Astrocyte of the cerebellum (primary cell): ENCODE measurements at regions not wholly inside any gene's neighbourhood (a gene's known extent, or its start where the extent isn't known, plus 50 kb on each side); places are given as distances from the start of the nearest gene placed in this dataset.
"Not testable (repeated sequence)": the region's sequence is repeated elsewhere in the genome, so short reads cannot be mapped to it uniquely, and the experiment has no call there.

Source experiments
- DNase-seq: peaks from one replicate; pipeline ENCODE4 v3.0.0-alpha.2; 2011; ENCODE audit warnings: low read depth
- H3K4me3 ChIP-seq: 2 replicates; pipeline ENCODE4 v1.5.1; 2011; ENCODE audit warnings: mild to moderate bottlenecking, low read depth, low read length, moderate library complexity
- in situ Hi-C: cut with HindIII; loops from 2 replicates; pipeline ENCODE4 v1.10.0; 2017; ENCODE audit warnings: low sequenced_read_pairs
- TF ChIP-seq, protein P1 (sequence below): IDR thresholded peaks from 2 replicates; pipeline ENCODE4 v1.5.1; 2012; ENCODE audit warnings: low read length, low read depth, moderate library complexity, mild to moderate bottlenecking; ENCODE audit errors: missing control alignments

DNA sequence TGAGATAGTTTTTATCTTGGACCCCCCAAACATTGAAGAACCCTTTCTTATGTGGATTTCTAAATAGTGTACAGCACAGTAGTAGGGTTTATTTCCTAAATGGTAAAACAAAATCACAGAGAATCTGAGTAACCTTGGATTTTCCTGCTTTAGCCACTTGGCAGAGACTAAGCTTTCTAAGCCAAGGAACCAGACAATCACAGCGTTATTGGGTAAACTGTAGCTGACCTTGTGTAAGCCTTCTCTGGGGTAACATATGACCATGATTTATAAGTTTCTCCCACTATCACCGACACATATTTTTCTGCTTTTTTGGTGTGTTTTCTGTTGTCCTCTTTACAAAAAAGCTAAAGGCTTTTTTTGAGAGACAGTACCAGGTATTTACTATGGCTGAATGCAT lies 136.3 kb upstream of the PZP start:
- DNase-seq = no peak
- in situ Hi-C loops = loop anchor here (25.0 kb wide), 1 partner anchor 268 kb away; the partner anchor contains the start of gene KLRB1
- H3K4me3 ChIP-seq = no peak overlapping the region
- TF ChIP-seq, protein P1, sequence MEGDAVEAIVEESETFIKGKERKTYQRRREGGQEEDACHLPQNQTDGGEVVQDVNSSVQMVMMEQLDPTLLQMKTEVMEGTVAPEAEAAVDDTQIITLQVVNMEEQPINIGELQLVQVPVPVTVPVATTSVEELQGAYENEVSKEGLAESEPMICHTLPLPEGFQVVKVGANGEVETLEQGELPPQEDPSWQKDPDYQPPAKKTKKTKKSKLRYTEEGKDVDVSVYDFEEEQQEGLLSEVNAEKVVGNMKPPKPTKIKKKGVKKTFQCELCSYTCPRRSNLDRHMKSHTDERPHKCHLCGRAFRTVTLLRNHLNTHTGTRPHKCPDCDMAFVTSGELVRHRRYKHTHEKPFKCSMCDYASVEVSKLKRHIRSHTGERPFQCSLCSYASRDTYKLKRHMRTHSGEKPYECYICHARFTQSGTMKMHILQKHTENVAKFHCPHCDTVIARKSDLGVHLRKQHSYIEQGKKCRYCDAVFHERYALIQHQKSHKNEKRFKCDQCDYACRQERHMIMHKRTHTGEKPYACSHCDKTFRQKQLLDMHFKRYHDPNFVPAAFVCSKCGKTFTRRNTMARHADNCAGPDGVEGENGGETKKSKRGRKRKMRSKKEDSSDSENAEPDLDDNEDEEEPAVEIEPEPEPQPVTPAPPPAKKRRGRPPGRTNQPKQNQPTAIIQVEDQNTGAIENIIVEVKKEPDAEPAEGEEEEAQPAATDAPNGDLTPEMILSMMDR = no peak

DNA sequence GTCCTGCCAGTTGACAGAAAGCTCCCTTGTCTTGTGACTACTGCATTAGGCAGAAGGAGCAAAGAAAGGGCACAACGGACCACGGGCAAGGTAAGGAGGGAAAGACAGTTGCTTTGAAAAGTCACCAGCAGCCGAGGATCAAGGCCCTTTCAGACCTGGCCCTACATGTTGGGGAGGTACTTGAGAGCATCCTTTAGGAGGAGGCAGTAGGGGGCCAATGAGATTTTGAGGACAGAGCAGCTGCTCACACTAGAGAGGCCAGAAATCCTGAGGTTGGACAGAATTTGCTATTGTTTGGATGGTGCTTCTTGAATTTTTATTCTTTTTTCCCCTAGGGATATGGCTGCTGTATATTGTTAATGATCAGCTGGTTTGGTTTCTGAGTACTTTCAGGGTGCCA lies 135.5 kb upstream of the PZP start:
- no peak for DNase-seq
- H3K4me3 ChIP-seq = no peak overlapping the region
- TF ChIP-seq, protein P1 = no peak
- in situ Hi-C loops = loop anchor here (25.0 kb wide), 1 partner anchor 269 kb away; the partner anchor contains the start of gene KLRB1

DNA sequence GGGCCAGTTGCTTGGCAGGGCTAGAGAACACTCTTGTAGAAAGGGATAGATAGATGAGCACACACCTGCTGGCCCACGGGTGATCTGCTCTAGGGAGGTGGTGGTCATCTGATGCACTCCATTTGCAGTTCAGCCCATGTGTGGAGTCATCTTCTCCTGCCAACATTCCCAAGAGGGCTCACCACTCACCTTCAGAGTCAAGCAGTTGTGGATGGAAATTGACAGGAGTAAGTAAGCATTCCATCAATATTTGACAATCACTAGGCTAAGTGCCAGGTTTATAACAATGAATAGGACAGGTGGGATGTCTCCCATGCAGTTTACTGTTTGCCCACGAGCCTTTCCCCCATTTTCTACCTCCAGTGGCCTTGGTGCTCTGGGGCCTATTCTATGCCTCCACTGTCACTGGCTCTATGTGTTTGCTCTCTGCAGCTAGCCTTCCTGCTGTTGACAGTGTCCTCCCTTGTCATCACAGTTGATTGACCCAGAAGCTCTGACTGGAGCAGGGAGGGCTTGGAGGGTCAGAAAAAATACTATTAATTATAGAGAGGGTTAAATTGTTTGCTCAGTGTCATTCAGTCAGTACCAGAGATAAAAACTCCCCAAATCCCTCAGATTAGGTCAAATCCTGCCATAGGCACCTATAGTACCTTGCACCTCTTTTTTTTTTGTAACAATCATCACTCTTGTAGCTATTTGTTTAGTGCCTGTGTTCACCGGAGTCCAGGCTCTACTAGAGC lies 134.6 kb upstream of the PZP start:
- H3K4me3 ChIP-seq = no peak overlapping the region
- DNase-seq = no peak
- in situ Hi-C loops = loop anchor here (25.0 kb wide), 1 partner anchor 270 kb away; the partner anchor contains the start of gene KLRB1
- TF ChIP-seq, protein P1 = no peak

DNA sequence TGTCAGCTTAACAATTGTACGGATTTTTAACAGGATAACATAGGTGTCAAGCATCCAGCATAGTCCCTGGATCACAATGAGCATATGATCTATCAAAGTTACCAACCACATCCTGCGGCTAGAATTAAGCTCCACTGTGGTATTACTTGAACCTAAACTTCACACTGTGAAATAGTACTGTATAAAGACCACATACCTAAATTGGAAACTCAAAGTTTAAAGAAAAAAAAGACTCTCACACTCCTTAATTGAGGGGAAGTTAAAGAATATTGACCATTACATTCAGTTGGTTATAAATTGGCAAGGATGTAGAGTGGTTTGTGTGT lies 133.0 kb upstream of the PZP start:
- DNase-seq = no peak
- TF ChIP-seq, protein P1 = no peak

DNA sequence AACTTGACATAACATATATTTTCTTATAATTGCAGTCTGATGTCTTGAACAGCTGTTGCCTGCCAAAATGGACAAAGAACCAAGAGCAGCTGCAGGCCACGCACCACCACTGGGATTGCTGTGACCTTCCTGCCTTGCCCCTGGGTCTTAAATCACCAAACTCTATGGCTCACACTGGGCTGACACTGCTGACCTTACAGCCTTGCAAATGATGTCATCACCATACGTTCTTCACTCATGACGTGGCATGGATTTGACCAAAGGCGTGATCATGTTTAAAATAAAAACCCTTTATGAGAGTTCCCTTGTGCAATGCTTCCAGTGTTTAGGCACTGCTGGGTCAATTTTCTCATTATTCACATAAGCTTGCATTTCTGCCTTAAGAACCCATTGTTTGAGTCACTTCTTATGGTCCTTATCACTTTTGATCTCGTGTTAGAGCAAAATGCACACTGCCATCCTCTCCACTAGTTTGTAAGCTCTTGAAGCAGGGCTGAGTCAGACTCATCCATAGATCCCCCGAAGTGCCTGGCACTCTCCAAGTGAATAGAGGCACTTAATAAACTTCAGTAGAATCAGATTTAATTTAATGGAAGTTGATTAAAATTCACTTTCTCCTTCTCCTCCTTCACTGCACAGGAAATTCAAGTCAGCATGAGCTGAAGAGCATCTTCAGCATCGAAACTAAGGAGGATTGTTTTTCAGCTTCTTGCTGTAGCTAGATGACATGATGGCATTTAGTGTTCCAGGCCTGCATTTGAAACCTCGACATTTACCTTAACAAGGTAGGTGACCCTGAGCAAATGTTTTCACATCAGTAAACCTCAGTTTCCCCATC lies 132.4 kb upstream of the PZP start:
- in situ Hi-C loops = loop anchor here (25.0 kb wide), 1 partner anchor 272 kb away; the partner anchor contains the start of gene KLRB1
- no peak for DNase-seq
- no peak overlapping the region for H3K4me3 ChIP-seq
- TF ChIP-seq, protein P1 = no peak

More for the DNA sequence above, 133.0 kb upstream of the PZP start:
- in situ Hi-C loops = loop anchor here (25.0 kb wide), 1 partner anchor 271 kb away; the partner anchor contains the start of gene KLRB1
- H3K4me3 ChIP-seq = no peak overlapping the region

DNA sequence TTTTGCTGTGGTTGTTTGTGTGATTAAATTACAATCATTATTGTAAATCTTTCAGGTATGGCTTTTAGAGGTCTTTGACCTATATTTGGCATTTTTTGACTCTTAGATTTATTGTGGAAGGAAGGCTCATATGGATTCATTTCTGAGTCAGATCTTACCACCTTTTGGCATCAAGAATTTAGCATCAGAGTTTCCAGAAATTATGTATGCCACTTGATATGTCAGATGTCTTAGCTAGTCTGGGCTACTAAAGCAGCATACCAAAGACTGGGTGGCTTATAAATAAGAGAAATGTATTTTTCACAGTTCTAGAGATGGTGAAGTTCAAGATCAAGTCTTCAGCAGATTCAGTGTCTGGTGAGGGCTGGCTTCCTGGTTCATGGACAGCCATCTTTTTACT lies 129.5 kb upstream of the PZP start:
- in situ Hi-C loops = loop anchor here (25.0 kb wide), 1 partner anchor 275 kb away; the partner anchor contains the start of gene KLRB1
- TF ChIP-seq, protein P1 = no peak
- DNase-seq = no peak
- H3K4me3 ChIP-seq = no peak overlapping the region

DNA sequence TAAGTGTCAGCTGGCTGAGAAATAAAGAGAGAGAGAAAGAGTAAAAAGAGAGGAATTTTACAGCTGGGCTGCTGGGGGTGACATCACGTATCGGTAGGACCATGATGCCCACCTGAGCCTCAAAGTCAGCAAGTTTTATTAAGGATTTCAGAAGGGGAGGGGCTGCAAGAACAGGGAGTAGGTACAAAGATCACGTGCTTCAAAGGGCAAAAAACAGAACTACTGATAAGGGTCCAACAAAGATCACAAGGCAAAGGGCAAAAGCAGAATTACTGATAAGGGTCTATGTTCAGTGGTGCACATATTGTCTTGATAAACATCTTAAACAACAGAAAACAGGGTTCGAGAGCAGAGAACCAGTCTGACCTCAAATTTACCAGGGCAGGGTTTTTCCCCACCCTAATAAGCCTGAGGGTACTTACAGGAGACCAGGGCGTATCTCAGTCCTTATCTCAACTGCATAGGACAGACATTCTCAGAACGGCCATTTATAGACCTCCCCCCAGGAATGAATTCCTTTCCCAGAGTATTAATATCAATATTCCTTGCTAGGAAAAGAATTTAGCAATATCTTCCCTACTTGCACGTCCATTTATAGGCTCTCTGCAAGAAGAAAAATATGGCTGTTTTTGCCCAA lies 128.3 kb upstream of the PZP start:
- in situ Hi-C loops = loop anchor here (25.0 kb wide), 1 partner anchor 276 kb away; the partner anchor contains the start of gene KLRB1
- not testable (repeated sequence) for DNase-seq, H3K4me3 ChIP-seq
